WTC11 (cell line): ENCODE measurements at regions not wholly inside any gene's neighbourhood (a gene's known extent, or its start where the extent isn't known, plus 50 kb on each side); places are given as distances from the start of the nearest gene placed in this dataset.

Experiments used
- CBFB ChIP-seq: sonication (generic); formaldehyde crosslinking; IDR thresholded peaks from 2 replicates; pipeline ENCODE4 v1.8.1; 2022; ENCODE audit warnings: mild to moderate bottlenecking, low read depth, missing genetic modification reagents
- CREB1 ChIP-seq: sonication (generic); formaldehyde crosslinking; IDR thresholded peaks from 2 replicates; pipeline ENCODE4 v1.8.0; 2023; ENCODE audit warnings: mild to moderate bottlenecking, missing genetic modification reagents
- FOXP1 ChIP-seq: sonication (generic); formaldehyde crosslinking; IDR thresholded peaks from 2 replicates; pipeline ENCODE4 v1.8.0; 2022; ENCODE audit warnings: missing genetic modification reagents, mild to moderate bottlenecking, moderate library complexity, borderline replicate concordance
- JUN ChIP-seq: sonication (generic); formaldehyde crosslinking; IDR thresholded peaks from 2 replicates; pipeline ENCODE4 v1.8.0; 2023; ENCODE audit warnings: mild to moderate bottlenecking, missing genetic modification reagents
- NR2C2 ChIP-seq: sonication (generic); formaldehyde crosslinking; IDR thresholded peaks from 2 replicates; pipeline ENCODE4 v1.8.0; 2022; ENCODE audit warnings: mild to moderate bottlenecking, missing genetic modification reagents
- ZNF232 ChIP-seq: sonication (generic); formaldehyde crosslinking; IDR thresholded peaks from 2 replicates; pipeline ENCODE4 v1.8.0; 2022; ENCODE audit warnings: mild to moderate bottlenecking, missing genetic modification reagents
- ZNF416 ChIP-seq: fragments of 250-450 bp; sonication (Bioruptor Pico); IDR thresholded peaks from 2 replicates; pipeline ENCODE4 v1.9.0; 2021; ENCODE audit warnings: mild to moderate bottlenecking, inconsistent platforms
- ZNF425 ChIP-seq: fragments of 250-450 bp; sonication (Bioruptor Pico); conservative IDR thresholded peaks from 2 replicates; pipeline ENCODE4 v1.9.0; 2021; ENCODE audit warnings: mild to moderate bottlenecking
- TF ChIP-seq, protein P1 (sequence below): fragments of 200-600 bp; IDR thresholded peaks from 2 replicates; pipeline ENCODE4 v1.8.0; 2022; ENCODE audit warnings: antibody characterized with exemption
- TF ChIP-seq, protein P2 (sequence below): sonication (generic); formaldehyde crosslinking; conservative IDR thresholded peaks from 2 replicates; pipeline ENCODE4 v1.8.1; 2023; ENCODE audit warnings: mild to moderate bottlenecking, low read depth, missing genetic modification reagents, moderate library complexity
- TF ChIP-seq, protein P3 (sequence below): sonication (generic); formaldehyde crosslinking; IDR thresholded peaks from 2 replicates; pipeline ENCODE4 v1.8.1; 2022; ENCODE audit warnings: low read depth, missing genetic modification reagents, borderline replicate concordance
- TF ChIP-seq, protein P4 (sequence below): fragments of 250-450 bp; sonication (Bioruptor Pico); IDR thresholded peaks from 2 replicates; pipeline ENCODE4 v1.8.0; 2021; ENCODE audit warnings: mild to moderate bottlenecking
- TF ChIP-seq, protein P5 (sequence below): sonication (generic); formaldehyde crosslinking; IDR thresholded peaks from 2 replicates; pipeline ENCODE4 v1.8.1; 2022; ENCODE audit warnings: missing genetic modification reagents, borderline replicate concordance
- TF ChIP-seq, protein P6 (sequence below): sonication (generic); formaldehyde crosslinking; IDR thresholded peaks from 2 replicates; pipeline ENCODE4 v1.8.0; 2022; ENCODE audit warnings: mild to moderate bottlenecking, missing genetic modification reagents

- TF ChIP-seq CREB1 (CRISPR knock-in tag) (no peak), ZNF425 (CRISPR knock-in tag) (no peak), NR2C2 (CRISPR knock-in tag) (no peak), ZNF232 (CRISPR knock-in tag) (no peak), JUN (CRISPR knock-in tag) (no peak), ZNF416 (no peak), CBFB (CRISPR knock-in tag) (no peak), FOXP1 (no peak)
- TF ChIP-seq, protein P1, sequence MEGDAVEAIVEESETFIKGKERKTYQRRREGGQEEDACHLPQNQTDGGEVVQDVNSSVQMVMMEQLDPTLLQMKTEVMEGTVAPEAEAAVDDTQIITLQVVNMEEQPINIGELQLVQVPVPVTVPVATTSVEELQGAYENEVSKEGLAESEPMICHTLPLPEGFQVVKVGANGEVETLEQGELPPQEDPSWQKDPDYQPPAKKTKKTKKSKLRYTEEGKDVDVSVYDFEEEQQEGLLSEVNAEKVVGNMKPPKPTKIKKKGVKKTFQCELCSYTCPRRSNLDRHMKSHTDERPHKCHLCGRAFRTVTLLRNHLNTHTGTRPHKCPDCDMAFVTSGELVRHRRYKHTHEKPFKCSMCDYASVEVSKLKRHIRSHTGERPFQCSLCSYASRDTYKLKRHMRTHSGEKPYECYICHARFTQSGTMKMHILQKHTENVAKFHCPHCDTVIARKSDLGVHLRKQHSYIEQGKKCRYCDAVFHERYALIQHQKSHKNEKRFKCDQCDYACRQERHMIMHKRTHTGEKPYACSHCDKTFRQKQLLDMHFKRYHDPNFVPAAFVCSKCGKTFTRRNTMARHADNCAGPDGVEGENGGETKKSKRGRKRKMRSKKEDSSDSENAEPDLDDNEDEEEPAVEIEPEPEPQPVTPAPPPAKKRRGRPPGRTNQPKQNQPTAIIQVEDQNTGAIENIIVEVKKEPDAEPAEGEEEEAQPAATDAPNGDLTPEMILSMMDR = no peak
- TF ChIP-seq, protein P2, sequence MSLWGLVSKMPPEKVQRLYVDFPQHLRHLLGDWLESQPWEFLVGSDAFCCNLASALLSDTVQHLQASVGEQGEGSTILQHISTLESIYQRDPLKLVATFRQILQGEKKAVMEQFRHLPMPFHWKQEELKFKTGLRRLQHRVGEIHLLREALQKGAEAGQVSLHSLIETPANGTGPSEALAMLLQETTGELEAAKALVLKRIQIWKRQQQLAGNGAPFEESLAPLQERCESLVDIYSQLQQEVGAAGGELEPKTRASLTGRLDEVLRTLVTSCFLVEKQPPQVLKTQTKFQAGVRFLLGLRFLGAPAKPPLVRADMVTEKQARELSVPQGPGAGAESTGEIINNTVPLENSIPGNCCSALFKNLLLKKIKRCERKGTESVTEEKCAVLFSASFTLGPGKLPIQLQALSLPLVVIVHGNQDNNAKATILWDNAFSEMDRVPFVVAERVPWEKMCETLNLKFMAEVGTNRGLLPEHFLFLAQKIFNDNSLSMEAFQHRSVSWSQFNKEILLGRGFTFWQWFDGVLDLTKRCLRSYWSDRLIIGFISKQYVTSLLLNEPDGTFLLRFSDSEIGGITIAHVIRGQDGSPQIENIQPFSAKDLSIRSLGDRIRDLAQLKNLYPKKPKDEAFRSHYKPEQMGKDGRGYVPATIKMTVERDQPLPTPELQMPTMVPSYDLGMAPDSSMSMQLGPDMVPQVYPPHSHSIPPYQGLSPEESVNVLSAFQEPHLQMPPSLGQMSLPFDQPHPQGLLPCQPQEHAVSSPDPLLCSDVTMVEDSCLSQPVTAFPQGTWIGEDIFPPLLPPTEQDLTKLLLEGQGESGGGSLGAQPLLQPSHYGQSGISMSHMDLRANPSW (CRISPR knock-in tag) = no peak
- TF ChIP-seq, protein P3, sequence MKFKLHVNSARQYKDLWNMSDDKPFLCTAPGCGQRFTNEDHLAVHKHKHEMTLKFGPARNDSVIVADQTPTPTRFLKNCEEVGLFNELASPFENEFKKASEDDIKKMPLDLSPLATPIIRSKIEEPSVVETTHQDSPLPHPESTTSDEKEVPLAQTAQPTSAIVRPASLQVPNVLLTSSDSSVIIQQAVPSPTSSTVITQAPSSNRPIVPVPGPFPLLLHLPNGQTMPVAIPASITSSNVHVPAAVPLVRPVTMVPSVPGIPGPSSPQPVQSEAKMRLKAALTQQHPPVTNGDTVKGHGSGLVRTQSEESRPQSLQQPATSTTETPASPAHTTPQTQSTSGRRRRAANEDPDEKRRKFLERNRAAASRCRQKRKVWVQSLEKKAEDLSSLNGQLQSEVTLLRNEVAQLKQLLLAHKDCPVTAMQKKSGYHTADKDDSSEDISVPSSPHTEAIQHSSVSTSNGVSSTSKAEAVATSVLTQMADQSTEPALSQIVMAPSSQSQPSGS = no peak
- TF ChIP-seq, protein P4, sequence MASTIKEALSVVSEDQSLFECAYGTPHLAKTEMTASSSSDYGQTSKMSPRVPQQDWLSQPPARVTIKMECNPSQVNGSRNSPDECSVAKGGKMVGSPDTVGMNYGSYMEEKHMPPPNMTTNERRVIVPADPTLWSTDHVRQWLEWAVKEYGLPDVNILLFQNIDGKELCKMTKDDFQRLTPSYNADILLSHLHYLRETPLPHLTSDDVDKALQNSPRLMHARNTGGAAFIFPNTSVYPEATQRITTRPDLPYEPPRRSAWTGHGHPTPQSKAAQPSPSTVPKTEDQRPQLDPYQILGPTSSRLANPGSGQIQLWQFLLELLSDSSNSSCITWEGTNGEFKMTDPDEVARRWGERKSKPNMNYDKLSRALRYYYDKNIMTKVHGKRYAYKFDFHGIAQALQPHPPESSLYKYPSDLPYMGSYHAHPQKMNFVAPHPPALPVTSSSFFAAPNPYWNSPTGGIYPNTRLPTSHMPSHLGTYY (CRISPR knock-in tag) = no peak
- TF ChIP-seq, protein P5, sequence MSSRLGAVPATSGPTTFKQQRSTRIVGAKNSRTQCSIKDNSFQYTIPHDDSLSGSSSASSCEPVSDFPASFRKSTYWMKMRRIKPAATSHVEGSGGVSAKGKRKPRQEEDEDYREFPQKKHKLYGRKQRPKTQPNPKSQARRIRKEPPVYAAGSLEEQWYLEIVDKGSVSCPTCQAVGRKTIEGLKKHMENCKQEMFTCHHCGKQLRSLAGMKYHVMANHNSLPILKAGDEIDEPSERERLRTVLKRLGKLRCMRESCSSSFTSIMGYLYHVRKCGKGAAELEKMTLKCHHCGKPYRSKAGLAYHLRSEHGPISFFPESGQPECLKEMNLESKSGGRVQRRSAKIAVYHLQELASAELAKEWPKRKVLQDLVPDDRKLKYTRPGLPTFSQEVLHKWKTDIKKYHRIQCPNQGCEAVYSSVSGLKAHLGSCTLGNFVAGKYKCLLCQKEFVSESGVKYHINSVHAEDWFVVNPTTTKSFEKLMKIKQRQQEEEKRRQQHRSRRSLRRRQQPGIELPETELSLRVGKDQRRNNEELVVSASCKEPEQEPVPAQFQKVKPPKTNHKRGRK = no peak
- TF ChIP-seq, protein P6, sequence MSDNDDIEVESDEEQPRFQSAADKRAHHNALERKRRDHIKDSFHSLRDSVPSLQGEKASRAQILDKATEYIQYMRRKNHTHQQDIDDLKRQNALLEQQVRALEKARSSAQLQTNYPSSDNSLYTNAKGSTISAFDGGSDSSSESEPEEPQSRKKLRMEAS = no peak
Measured at GRCh38 chr6:164378330-164378729, 931.1 kb downstream of the C6orf118 start.
